NB4 (cell line): ENCODE measurements at regions not wholly inside any gene's neighbourhood (a gene's known extent, or its start where the extent isn't known, plus 50 kb on each side); places are given as distances from the start of the nearest gene placed in this dataset.

Source experiments
- CTCF ChIP-seq: IDR thresholded peaks from one replicate; pipeline ENCODE4 v1.5.1; 2012; ENCODE audit warnings: low read depth, low read length
- POLR2A ChIP-seq: IDR thresholded peaks from 2 replicates; pipeline ENCODE4 v1.6.1; 2011; ENCODE audit warnings: mild to moderate bottlenecking; ENCODE audit not compliant: insufficient read length; ENCODE audit errors: extremely low read depth

GRCh38 chrX:3451571-3451970, 105.1 kb upstream of the MXRA5 start:
- TF ChIP-seq CTCF (no peak), POLR2A (no peak)
